IMR-90 (cell line): ENCODE measurements at regions not wholly inside any gene's neighbourhood (a gene's known extent, or its start where the extent isn't known, plus 50 kb on each side); places are given as distances from the start of the nearest gene placed in this dataset.
A peak's percentile ranks its signal among the peaks of the same experiment; 100 is the strongest.

Experiments used
- ATAC-seq: fragments of 200-7000 bp; cut with Tn5 transposase; 2 replicates; pipeline ENCODE4 v1.9.1; 2020; ENCODE audit warnings: low read depth, mild to moderate bottlenecking, moderate library complexity
- BruUV-seq: library from RNA; stranded (reverse); fragments of 400-500 nt; replicated peaks from 2 replicates; lab custom pipeline; 2021; lab: Mats Ljungman, UMichigan
- CTCF ChIA-PET: fragments of 300-600 bp; formaldehyde crosslinking; extraction: SDS; loops from one replicate; lab custom pipeline; 2021; ENCODE audit warnings: antibody characterized with exemption; lab: Yijun Ruan, JAX
- POLR2A ChIA-PET: fragments of 300-600 bp; sonication (Branson Sonifier 250); formaldehyde crosslinking; loops from one replicate; lab custom pipeline; 2022; ENCODE audit warnings: antibody characterized with exemption; ENCODE audit not compliant: unreplicated experiment; lab: Charles Lee
- DNase-seq: peaks from one replicate; pipeline ENCODE4 v3.0.0; 2013
- H2AFZ ChIP-seq: replicated peaks from 2 replicates; pipeline ENCODE3; 2013; ENCODE audit warnings: low read length, mild to moderate bottlenecking; ENCODE audit not compliant: poor library complexity
- H2AK5ac ChIP-seq: 2 replicates; pipeline ENCODE4 v1.6.1; 2013; ENCODE audit warnings: low read depth, low read length, inconsistent platforms
- H2AK9ac ChIP-seq: replicated peaks from 2 replicates; pipeline ENCODE3; 2013; ENCODE audit warnings: mild to moderate bottlenecking, low read depth, low read length, moderate library complexity; ENCODE audit not compliant: poor library complexity
- H2BK120ac ChIP-seq: 2 replicates; pipeline ENCODE4 v1.6.1; 2013; ENCODE audit warnings: low read depth, low read length, inconsistent platforms
- H2BK15ac ChIP-seq: 3 replicates; pipeline ENCODE4 v1.6.1; 2013; ENCODE audit warnings: low read depth, low read length, inconsistent platforms
- H2BK20ac ChIP-seq: 2 replicates; pipeline ENCODE4 v1.6.1; 2013; ENCODE audit warnings: low read depth, mild to moderate bottlenecking, inconsistent platforms, low read length, moderate library complexity
- H2BK5ac ChIP-seq: 2 replicates; pipeline ENCODE4 v1.6.1; 2013; ENCODE audit warnings: mild to moderate bottlenecking, low read depth, low read length, inconsistent platforms; ENCODE audit not compliant: poor library complexity, severe bottlenecking
- H3K14ac ChIP-seq: replicated peaks from 2 replicates; pipeline ENCODE4 v1.6.1; 2013; ENCODE audit warnings: low read depth, low read length, inconsistent platforms
- H3K18ac ChIP-seq: 2 replicates; pipeline ENCODE4 v1.6.1; 2013; ENCODE audit warnings: low read depth, low read length, control low read depth
- H3K23ac ChIP-seq: 2 replicates; pipeline ENCODE4 v1.6.1; 2013; ENCODE audit warnings: low read depth, low read length, inconsistent platforms
- H3K27ac ChIP-seq: 2 replicates; pipeline ENCODE4 v1.5.1; 2013; ENCODE audit warnings: mild to moderate bottlenecking, control low read depth, low read length; ENCODE audit not compliant: insufficient read depth
- H3K27me3 ChIP-seq: 2 replicates; pipeline ENCODE4 v1.6.1; 2013; ENCODE audit warnings: low read length; ENCODE audit not compliant: control insufficient read depth, insufficient read depth
- H3K36me3 ChIP-seq: 2 replicates; pipeline ENCODE4 v1.6.1; 2013; ENCODE audit warnings: low read length, mixed read lengths; ENCODE audit not compliant: control insufficient read depth, insufficient read depth
- H3K4ac ChIP-seq: 2 replicates; pipeline ENCODE4 v1.6.1; 2013; ENCODE audit warnings: low read depth, low read length, inconsistent platforms
- H3K4me1 ChIP-seq: 2 replicates; pipeline ENCODE4 v1.6.1; 2013; ENCODE audit warnings: low read length, mixed read lengths; ENCODE audit not compliant: control insufficient read depth, insufficient read depth
- H3K4me2 ChIP-seq: 2 replicates; pipeline ENCODE4 v1.6.1; 2013; ENCODE audit warnings: low read depth, mild to moderate bottlenecking, control low read depth, low read length, moderate library complexity
- H3K4me3 ChIP-seq: 2 replicates; pipeline ENCODE4 v1.5.1; 2013; ENCODE audit warnings: low read depth, mild to moderate bottlenecking, control low read depth, low read length, moderate library complexity; ENCODE audit not compliant: insufficient read depth
- H3K56ac ChIP-seq: 2 replicates; pipeline ENCODE4 v1.6.1; 2013; ENCODE audit warnings: low read length, inconsistent platforms; ENCODE audit not compliant: insufficient read depth; ENCODE audit errors: extremely low read depth
- H3K79me1 ChIP-seq, 2 experiments: 2 replicates each; pipeline ENCODE4 v1.6.1; 2013; ENCODE audit warnings: low read length in 2 of 2, inconsistent platforms in 1 of 2, low read depth in 1 of 2
- H3K9ac ChIP-seq: 2 replicates; pipeline ENCODE4 v1.6.1; 2013; ENCODE audit warnings: low read depth, low read length, control low read depth
- H3K9me1 ChIP-seq: 2 replicates; pipeline ENCODE4 v1.6.1; 2013; ENCODE audit warnings: low read length, inconsistent platforms; ENCODE audit not compliant: insufficient read depth
- H3K9me3 ChIP-seq: 2 replicates; pipeline ENCODE4 v1.6.1; 2013; ENCODE audit warnings: low read length; ENCODE audit not compliant: control insufficient read depth, insufficient read depth
- H4K20me1 ChIP-seq: 2 replicates; pipeline ENCODE4 v1.6.1; 2013; ENCODE audit warnings: low read length, inconsistent platforms; ENCODE audit not compliant: insufficient read depth
- H4K5ac ChIP-seq: 2 replicates; pipeline ENCODE4 v1.6.1; 2013; ENCODE audit warnings: mild to moderate bottlenecking, low read depth, low read length, control low read depth
- H4K8ac ChIP-seq, 2 experiments: 2 replicates each; pipeline ENCODE4 v1.6.1; 2013; ENCODE audit warnings: low read depth in 2 of 2, low read length in 2 of 2, control low read depth in 1 of 2, inconsistent platforms in 1 of 2
- H4K91ac ChIP-seq: 2 replicates; pipeline ENCODE4 v1.6.1; 2013; ENCODE audit warnings: low read depth, low read length, inconsistent platforms; ENCODE audit not compliant: insufficient read depth
- BHLHE40 ChIP-seq: fragments of 150-350 bp; IDR thresholded peaks from 2 replicates; pipeline ENCODE4 v1.6.1; 2016; ENCODE audit warnings: mild to moderate bottlenecking, low read depth, low read length
- FOS ChIP-seq: fragments of 150-350 bp; IDR thresholded peaks from 2 replicates; pipeline ENCODE4 v1.6.1; 2016; ENCODE audit warnings: low read depth, low read length
- WGBS, 2 experiments: methylation state at CpG; one replicate each; pipeline versions ENCODE4 v1.1.5 to v1.1.7; 2013; ENCODE audit warnings: missing lambda C conversion rate in 2 of 2; ENCODE audit not compliant: insufficient read length in 1 of 2; ENCODE audit errors: extremely low coverage in 2 of 2; 5-methylcytosine and 5-hydroxymethylcytosine counted together
- dilution Hi-C: fragments of 300-500 bp; cut with HindIII; formaldehyde crosslinking; loops from one replicate; pipeline ENCODE4 v1.14.3; 2018; ENCODE audit warnings: low sequenced_read_pairs; ENCODE audit not compliant: unreplicated experiment
- in situ Hi-C: fragments of 300-500 bp; cut with MboI; formaldehyde crosslinking; loops from 3 replicates; pipeline ENCODE4 v1.14.3; 2019; ENCODE audit warnings: low sequenced_read_pairs, inconsistent platforms, mixed read lengths
- intact Hi-C: fragments of 100-400 bp; cut with micrococcal nuclease; formaldehyde crosslinking; loops from 2 replicates; pipeline ENCODE4 v1.10.0; 2022

GRCh38 chr2:175864137-175864850, 137.8 kb downstream of the LNPK start:
- Histone ChIP-seq H3K4ac (no peak overlapping the region), H4K91ac (no peak overlapping the region), H2BK15ac (no peak overlapping the region), H3K18ac (no peak overlapping the region), H3K9ac (no peak overlapping the region), H3K79me1 (no peaks in the 10 kb centered on the region), H2BK5ac (no peak overlapping the region), H3K4me3 (no peak overlapping the region), H3K36me3 (no peaks in the 10 kb centered on the region), H3K9me3 (no peaks in the 10 kb centered on the region), H2BK120ac (no peak overlapping the region), H2AFZ (peak overlapping the region; percentile 0), H4K20me1 (no peaks in the 10 kb centered on the region), H4K8ac (no peak overlapping the region), H3K4me1 (no peaks in the 10 kb centered on the region), H2AK9ac (no peak overlapping the region), H4K5ac (no peak overlapping the region), H3K27ac (no peak overlapping the region), H3K4me2 (no peak overlapping the region), H3K9me1 (no peaks in the 10 kb centered on the region), H3K14ac (no peak overlapping the region), H3K56ac (no peak overlapping the region), H2BK20ac (no peak overlapping the region), H3K23ac (no peak overlapping the region), H3K27me3 (peaks cover 10% of the 10 kb centered on the region), H2AK5ac (no peak overlapping the region)
- in situ Hi-C loops: no loop called here
- intact Hi-C loops: no loop called here
- CTCF ChIA-PET: no interaction called here
- dilution Hi-C loops: no loop called here
- DNase-seq (no peak), ATAC-seq (no peak)
- WGBS, 2 experiments: 71% methylated on average over 4 of the region's 7 CpGs; no CpG with 5 or more reads in 1 of the 2 experiments
- TF ChIP-seq BHLHE40 (no peak), FOS (no peak)
- POLR2A ChIA-PET: no interaction called here
- no TSS peak for BruUV-seq
